SK-N-SH (cell line): ENCODE measurements at regions not wholly inside any gene's neighbourhood (a gene's known extent, or its start where the extent isn't known, plus 50 kb on each side); places are given as distances from the start of the nearest gene placed in this dataset.
A peak's percentile ranks its signal among the peaks of the same experiment; 100 is the strongest.

Experiments
- CTCF ChIA-PET: fragments of 300-600, 350-600 bp; formaldehyde crosslinking; extraction: SDS; loops from one replicate; lab custom pipeline; 2021; lab: Yijun Ruan, JAX
- POLR2A ChIA-PET: fragments of 350-600 bp; sonication (Branson Sonifier 250); formaldehyde crosslinking; extraction: SDS; loops from one replicate; lab custom pipeline; 2020; ENCODE audit warnings: antibody characterized with exemption, inconsistent platforms; lab: Yijun Ruan, JAX
- DNase-seq: peaks from one replicate; pipeline ENCODE4 v3.0.0; 2012
- H2AFZ ChIP-seq: fragments of 200-600 bp; sonication (generic); 2 replicates; pipeline ENCODE4 v1.8.1; 2016; ENCODE audit warnings: antibody characterized with exemption, mild to moderate bottlenecking, low read depth
- H3F3A ChIP-seq: fragments of 200-600 bp; sonication (generic); replicated peaks from 2 replicates; pipeline ENCODE3; 2016; ENCODE audit warnings: antibody characterized with exemption, mild to moderate bottlenecking; ENCODE audit not compliant: insufficient read depth
- H3K27ac ChIP-seq, 2 experiments: fragments of 200-500 bp in 1 of 2; fragments of 200-600 bp in 1 of 2; sonication (Bioruptor generic) in 1 of 2; sonication (generic), shearing (Covaris generic) in 1 of 2; 2 replicates each; pipeline versions ENCODE4 v1.5.1 to v1.6.1; 2014 to 2016; ENCODE audit warnings: low read depth in 2 of 2, inconsistent platforms in 1 of 2, low read length in 1 of 2, mild to moderate bottlenecking in 1 of 2, mixed read lengths in 1 of 2
- H3K27me3 ChIP-seq: fragments of 200-600 bp; sonication (generic), shearing (Covaris generic); 2 replicates; pipeline ENCODE4 v1.6.1; 2016; ENCODE audit warnings: mixed run types; ENCODE audit not compliant: insufficient read depth
- H3K36me3 ChIP-seq, 2 experiments: fragments of 200-500 bp in 1 of 2; fragments of 200-600 bp in 1 of 2; sonication (Bioruptor generic) in 1 of 2; sonication (generic) in 1 of 2; replicated peaks in 1 of 2; 2 replicates each; pipeline versions ENCODE3 to v1.5.1; 2014 to 2016; ENCODE audit warnings: low read length in 1 of 2, mild to moderate bottlenecking in 1 of 2; ENCODE audit not compliant: insufficient read depth in 2 of 2, control insufficient read depth in 1 of 2
- H3K4me1 ChIP-seq, 2 experiments: fragments of 200-500 bp in 1 of 2; fragments of 200-600 bp in 1 of 2; sonication (Bioruptor generic) in 1 of 2; sonication (generic), shearing (Covaris generic) in 1 of 2; 2 replicates each; pipeline versions ENCODE4 v1.5.1 to v1.6.1; 2014 to 2016; ENCODE audit warnings: low read depth in 1 of 2, low read length in 1 of 2, mixed run types in 1 of 2; ENCODE audit not compliant: insufficient read depth in 2 of 2, control insufficient read depth in 1 of 2
- H3K4me2 ChIP-seq: fragments of 200-600 bp; sonication (generic), shearing (Covaris generic); 2 replicates; pipeline ENCODE4 v1.6.1; 2017; ENCODE audit warnings: mixed run types
- H3K4me3 ChIP-seq, 2 experiments: fragments of 200-500 bp in 1 of 2; fragments of 200-600 bp in 1 of 2; sonication (Bioruptor generic) in 1 of 2; sonication (generic), shearing (Covaris generic) in 1 of 2; 2 replicates each; pipeline versions ENCODE4 v1.5.1 to v1.8.1; 2014 to 2016; ENCODE audit warnings: low read depth in 2 of 2, inconsistent platforms in 1 of 2, low read length in 1 of 2, mild to moderate bottlenecking in 1 of 2, mixed read lengths in 1 of 2, moderate library complexity in 1 of 2
- H3K79me2 ChIP-seq: fragments of 200-600 bp; sonication (generic); 2 replicates; pipeline ENCODE4 v1.8.1; 2017; ENCODE audit warnings: mild to moderate bottlenecking; ENCODE audit not compliant: insufficient read depth
- H3K9ac ChIP-seq: fragments of 200-600 bp; sonication (generic); 2 replicates; pipeline ENCODE4 v1.6.1; 2017; ENCODE audit warnings: mixed run types
- H3K9me2 ChIP-seq: fragments of 200-600 bp; sonication (generic); 2 replicates; pipeline ENCODE4 v1.6.1; 2017; ENCODE audit warnings: mixed run types
- H3K9me3 ChIP-seq: fragments of 200-600 bp; sonication (generic); 2 replicates; pipeline ENCODE4 v1.6.1; 2017; ENCODE audit warnings: mixed run types, mild to moderate bottlenecking, moderate library complexity
- H4K20me1 ChIP-seq: fragments of 200-600 bp; sonication (generic); 2 replicates; pipeline ENCODE4 v1.6.1; 2017; ENCODE audit warnings: mild to moderate bottlenecking, mixed run types; ENCODE audit not compliant: insufficient read depth
- CHD2 ChIP-seq: fragments of 150-350 bp; IDR thresholded peaks from 2 replicates; pipeline ENCODE4 v1.6.1; 2018; ENCODE audit warnings: low read length; ENCODE audit not compliant: partially characterized antibody
- ELF1 ChIP-seq: IDR thresholded peaks from 2 replicates; pipeline ENCODE4 v1.4.0; 2012
- FOSL2 ChIP-seq: IDR thresholded peaks from 2 replicates; pipeline ENCODE4 v1.4.0; 2012; ENCODE audit warnings: low read depth, mild to moderate bottlenecking, moderate library complexity, borderline replicate concordance
- FOXJ3 ChIP-seq: sonication (generic); formaldehyde crosslinking; IDR thresholded peaks from 2 replicates; pipeline ENCODE4 v1.5.1; 2020; ENCODE audit warnings: mild to moderate bottlenecking, missing genetic modification reagents
- FOXM1 ChIP-seq: IDR thresholded peaks from 2 replicates; pipeline ENCODE4 v1.4.0; 2012; ENCODE audit warnings: low read depth, mild to moderate bottlenecking
- GABPA ChIP-seq: IDR thresholded peaks from 2 replicates; pipeline ENCODE4 v1.4.0; 2012; ENCODE audit warnings: low read depth, mild to moderate bottlenecking
- GATA2 ChIP-seq: sonication (generic); formaldehyde crosslinking; IDR thresholded peaks from 2 replicates; pipeline ENCODE4 v1.5.0; 2020; ENCODE audit warnings: mild to moderate bottlenecking, missing genetic modification reagents
- MEF2A ChIP-seq: IDR thresholded peaks from 2 replicates; pipeline ENCODE4 v1.4.0; 2012; ENCODE audit warnings: low read depth, borderline replicate concordance
- MXI1 ChIP-seq: IDR thresholded peaks from 2 replicates; pipeline ENCODE4 v1.6.1; 2012; ENCODE audit warnings: mild to moderate bottlenecking, low read depth, low read length, improper control_type of control experiment
- NFIC ChIP-seq: IDR thresholded peaks from 2 replicates; pipeline ENCODE4 v1.4.0; 2012; ENCODE audit warnings: borderline replicate concordance
- NRF1 ChIP-seq: IDR thresholded peaks from 2 replicates; pipeline ENCODE4 v1.6.1; 2012; ENCODE audit warnings: low read depth, mild to moderate bottlenecking, low read length
- POLR2AphosphoS5 ChIP-seq: IDR thresholded peaks from 2 replicates; pipeline ENCODE4 v1.6.1; 2012; ENCODE audit warnings: low read depth, low read length
- RAD21 ChIP-seq: IDR thresholded peaks from 2 replicates; pipeline ENCODE4 v1.6.1; 2012; ENCODE audit warnings: mild to moderate bottlenecking, low read length
- RFX5 ChIP-seq: IDR thresholded peaks from 2 replicates; pipeline ENCODE4 v1.6.1; 2012; ENCODE audit warnings: mild to moderate bottlenecking, improper control_type of control experiment, low read length
- SIN3A ChIP-seq: IDR thresholded peaks from 2 replicates; pipeline ENCODE4 v1.6.1; 2012; ENCODE audit warnings: low read depth, mild to moderate bottlenecking, low read length, moderate library complexity, borderline replicate concordance
- TAF1 ChIP-seq: IDR thresholded peaks from 2 replicates; pipeline ENCODE4 v1.6.1; 2012; ENCODE audit warnings: low read depth, mild to moderate bottlenecking, low read length, moderate library complexity, borderline replicate concordance
- TCF12 ChIP-seq: IDR thresholded peaks from 2 replicates; pipeline ENCODE4 v1.4.0; 2012
- YY1 ChIP-seq: IDR thresholded peaks from 2 replicates; pipeline ENCODE4 v1.4.0; 2012; ENCODE audit warnings: low read depth, mild to moderate bottlenecking
- WGBS: methylation state at CpG from one replicate; pipeline ENCODE4 v1.1.6; 2017; ENCODE audit warnings: low lambda C conversion rate; 5-methylcytosine and 5-hydroxymethylcytosine counted together
- TF ChIP-seq, protein P1 (sequence below): IDR thresholded peaks from 2 replicates; pipeline ENCODE4; 2012
- TF ChIP-seq, protein P2 (sequence below): fragments of 200-600 bp; sonication (generic); IDR thresholded peaks from 2 replicates; pipeline ENCODE4 v1.6.1; 2017; ENCODE audit warnings: antibody characterized with exemption, mild to moderate bottlenecking, moderate library complexity
- TF ChIP-seq, protein P3 (sequence below): IDR thresholded peaks from 2 replicates; pipeline ENCODE4 v1.4.0; 2012; ENCODE audit warnings: low read depth, borderline replicate concordance

- TF ChIP-seq GATA2 (CRISPR knock-in tag) (peak; percentile 97), MEF2A (no peak), FOSL2 (no peak), POLR2AphosphoS5 (no peak), TAF1 (no peak), FOXJ3 (CRISPR knock-in tag) (peak; percentile 96)
- TF ChIP-seq, protein P1, sequence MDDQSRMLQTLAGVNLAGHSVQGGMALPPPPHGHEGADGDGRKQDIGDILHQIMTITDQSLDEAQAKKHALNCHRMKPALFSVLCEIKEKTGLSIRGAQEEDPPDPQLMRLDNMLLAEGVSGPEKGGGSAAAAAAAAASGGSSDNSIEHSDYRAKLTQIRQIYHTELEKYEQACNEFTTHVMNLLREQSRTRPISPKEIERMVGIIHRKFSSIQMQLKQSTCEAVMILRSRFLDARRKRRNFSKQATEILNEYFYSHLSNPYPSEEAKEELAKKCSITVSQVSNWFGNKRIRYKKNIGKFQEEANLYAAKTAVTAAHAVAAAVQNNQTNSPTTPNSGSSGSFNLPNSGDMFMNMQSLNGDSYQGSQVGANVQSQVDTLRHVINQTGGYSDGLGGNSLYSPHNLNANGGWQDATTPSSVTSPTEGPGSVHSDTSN, result no peak
- TF ChIP-seq, protein P2, sequence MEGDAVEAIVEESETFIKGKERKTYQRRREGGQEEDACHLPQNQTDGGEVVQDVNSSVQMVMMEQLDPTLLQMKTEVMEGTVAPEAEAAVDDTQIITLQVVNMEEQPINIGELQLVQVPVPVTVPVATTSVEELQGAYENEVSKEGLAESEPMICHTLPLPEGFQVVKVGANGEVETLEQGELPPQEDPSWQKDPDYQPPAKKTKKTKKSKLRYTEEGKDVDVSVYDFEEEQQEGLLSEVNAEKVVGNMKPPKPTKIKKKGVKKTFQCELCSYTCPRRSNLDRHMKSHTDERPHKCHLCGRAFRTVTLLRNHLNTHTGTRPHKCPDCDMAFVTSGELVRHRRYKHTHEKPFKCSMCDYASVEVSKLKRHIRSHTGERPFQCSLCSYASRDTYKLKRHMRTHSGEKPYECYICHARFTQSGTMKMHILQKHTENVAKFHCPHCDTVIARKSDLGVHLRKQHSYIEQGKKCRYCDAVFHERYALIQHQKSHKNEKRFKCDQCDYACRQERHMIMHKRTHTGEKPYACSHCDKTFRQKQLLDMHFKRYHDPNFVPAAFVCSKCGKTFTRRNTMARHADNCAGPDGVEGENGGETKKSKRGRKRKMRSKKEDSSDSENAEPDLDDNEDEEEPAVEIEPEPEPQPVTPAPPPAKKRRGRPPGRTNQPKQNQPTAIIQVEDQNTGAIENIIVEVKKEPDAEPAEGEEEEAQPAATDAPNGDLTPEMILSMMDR, result no peak
These were observed 311.4 kb downstream of the SOX9 start (continued) for GRCh38 chr17:72432143-72432621.

- Histone ChIP-seq H2AFZ (no peak overlapping the region), H3K4me2 (peak overlapping the region; percentile 10; the same call in 1 of the 2 replicates), H3F3A (no peaks in the 10 kb centered on the region), H3K9me3 (no peaks in the 10 kb centered on the region), H3K4me1 (peaks cover 8 to 20% of the 10 kb centered on the region in 2 experiments; a peak in 2 of 4 replicates), H3K27ac (no peak overlapping the region), H3K27me3 (no peaks in the 10 kb centered on the region), H3K4me3 (no peak overlapping the region), H3K79me2 (0 out of 2 replicates have a peak, but pooled peaks cover 10% of the 10 kb centered on the region), H3K9ac (no peak overlapping the region), H3K36me3 (no peaks in the 10 kb centered on the region), H4K20me1 (no peaks in the 10 kb centered on the region)
- ChIA-PET CTCF (interaction anchor here (0.6 to 4.0 kb wide), 13 partner anchors 10 to 312 kb away, joined by 3 to 23 read pairs (median 4); partner anchors contain the start of gene SOX9), POLR2A (no interaction called here)
- DNase-seq, result no peak
- WGBS, result 80% methylated on average over 4 of the region's 4 CpGs
- TF ChIP-seq, protein P2, result no peak
- TF ChIP-seq, all 33 proteins: peak for 0
- H3K9me2 ChIP-seq, result no peaks in the 10 kb centered on the region
These were observed 312.1 kb downstream of the SOX9 start for GRCh38 chr17:72432881-72433280.

GRCh38 chr17:72433797-72434196, 313.0 kb downstream of the SOX9 start:
- H3K9me2 ChIP-seq, result no peaks in the 10 kb centered on the region
- H3K27me3 ChIP-seq, result no peaks in the 10 kb centered on the region
- H3K9me3 ChIP-seq, result no peaks in the 10 kb centered on the region
- no peak overlapping the region for H3K9ac ChIP-seq
- no peaks in the 10 kb centered on the region for H3K36me3 ChIP-seq
- H3K4me3 ChIP-seq, result no peak overlapping the region
- POLR2A ChIA-PET, result interaction anchor here (0.6 kb wide), 1 partner anchor 29 kb away, joined by 3 read pairs; no protein-coding TSS in a partner anchor
- 100% methylated on average over 3 of the region's 3 CpGs for WGBS
- H3K27ac ChIP-seq, result no peak overlapping the region
- CTCF ChIA-PET, result interaction anchor here (0.7 to 4.0 kb wide), 3 partner anchors 11 to 1211 kb away, joined by 4 to 18 read pairs (median 5); no protein-coding TSS in a partner anchor
- peaks cover 8 to 18% of the 10 kb centered on the region in 2 experiments; a peak in 2 of 4 replicates for H3K4me1 ChIP-seq
- H2AFZ ChIP-seq, result no peak overlapping the region
- no peak overlapping the region for H3K4me2 ChIP-seq
- no peak for DNase-seq
- H3K79me2 ChIP-seq, result peaks cover 12% of the 10 kb centered on the region; the same call in 1 of the 2 replicates
- no peaks in the 10 kb centered on the region for H3F3A ChIP-seq
- H4K20me1 ChIP-seq, result no peaks in the 10 kb centered on the region
- TF ChIP-seq TCF12 (no peak), GABPA (no peak), MXI1 (no peak), NRF1 (no peak), GATA2 (CRISPR knock-in tag) (no peak), RAD21 (no peak), MEF2A (no peak), SIN3A (no peak), ELF1 (no peak), TAF1 (no peak), FOXM1 (no peak), RFX5 (no peak), YY1 (no peak), POLR2AphosphoS5 (no peak), CHD2 (no peak), NFIC (no peak)
- TF ChIP-seq, protein P3, sequence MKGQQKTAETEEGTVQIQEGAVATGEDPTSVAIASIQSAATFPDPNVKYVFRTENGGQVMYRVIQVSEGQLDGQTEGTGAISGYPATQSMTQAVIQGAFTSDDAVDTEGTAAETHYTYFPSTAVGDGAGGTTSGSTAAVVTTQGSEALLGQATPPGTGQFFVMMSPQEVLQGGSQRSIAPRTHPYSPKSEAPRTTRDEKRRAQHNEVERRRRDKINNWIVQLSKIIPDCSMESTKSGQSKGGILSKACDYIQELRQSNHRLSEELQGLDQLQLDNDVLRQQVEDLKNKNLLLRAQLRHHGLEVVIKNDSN, result no peak
